K562 (cell line): ENCODE measurements at regions not wholly inside any gene's neighbourhood (a gene's known extent, or its start where the extent isn't known, plus 50 kb on each side); places are given as distances from the start of the nearest gene placed in this dataset.

Experiments
- ATAC-seq: fragments of 200-7000 bp; cut with Tn5 transposase; 3 replicates; pipeline ENCODE4 v1.9.1; 2020; ENCODE audit warnings: moderate library complexity
- BruUV-seq: library from RNA; stranded (reverse); fragments of 400-500 nt; replicated peaks from 2 replicates; lab custom pipeline; 2021; lab: Mats Ljungman, UMichigan
- CTCF ChIA-PET: fragments of 300-600 bp; formaldehyde crosslinking; extraction: SDS; loops from one replicate; lab custom pipeline; 2021; ENCODE audit warnings: low intra/inter-chr PET ratio; lab: Yijun Ruan, JAX
- POLR2A ChIA-PET: fragments of 300-600, 350-650 bp; sonication (Branson Sonifier 250); formaldehyde crosslinking; extraction: SDS; loops from one replicate; lab custom pipeline; 2021; ENCODE audit warnings: antibody characterized with exemption, inconsistent platforms; lab: Yijun Ruan, JAX
- DNase-seq, 4 experiments: peaks; one replicate each; pipeline versions ENCODE4 v3.0.0 to v3.0.0-alpha.2; 2011 to 2018; ENCODE audit warnings: low spot score in 3 of 4, mixed read lengths in 3 of 4; ENCODE audit errors: extremely low read depth in 1 of 4
- FAIRE-seq: peaks from 2 replicates; lab custom pipeline; 2011; peaks lifted over from hg19 to GRCh38; lab: Jason Lieb, UNC
- H2AFZ ChIP-seq: 2 replicates; pipeline ENCODE4 v1.6.0; 2011; ENCODE audit warnings: low read depth, low read length, control low read depth, inconsistent platforms
- H3K27ac ChIP-seq: fragments of 200-600 bp; 3 replicates; pipeline ENCODE4 v1.8.0; 2011; ENCODE audit warnings: low read depth, mild to moderate bottlenecking, control low read depth, inconsistent platforms, low read length, moderate library complexity, mixed read lengths; ENCODE audit errors: extremely low read depth
- H3K27me3 ChIP-seq, 2 experiments: fragments of 300-600 bp in 1 of 2; 2 replicates in 1 of 2; 3 replicates in 1 of 2; pipeline versions ENCODE4 v1.6.0 to v1.8.0; 2011; ENCODE audit warnings: inconsistent platforms in 2 of 2, low read length in 2 of 2, mild to moderate bottlenecking in 1 of 2, mixed read lengths in 1 of 2, moderate library complexity in 1 of 2; ENCODE audit not compliant: control insufficient read depth in 2 of 2, insufficient read depth in 2 of 2
- H3K36me3 ChIP-seq: fragments of 300-600 bp; 3 replicates; pipeline ENCODE4 v1.8.0; 2011; ENCODE audit warnings: mild to moderate bottlenecking, low read length, inconsistent platforms; ENCODE audit not compliant: control insufficient read depth, insufficient read depth
- H3K4me1 ChIP-seq, 2 experiments: fragments of 200-600 bp in 1 of 2; replicated peaks in 1 of 2; 2 replicates in 1 of 2; 3 replicates in 1 of 2; pipeline versions ENCODE4 v1.5.1 to v1.8.0; 2011; ENCODE audit warnings: inconsistent platforms in 2 of 2, low read length in 2 of 2, mild to moderate bottlenecking in 1 of 2, mixed read lengths in 1 of 2, moderate library complexity in 1 of 2; ENCODE audit not compliant: control insufficient read depth in 2 of 2, insufficient read depth in 2 of 2
- H3K4me2 ChIP-seq: 2 replicates; pipeline ENCODE4 v1.6.1; 2011; ENCODE audit warnings: low read length, control low read depth, inconsistent platforms, mixed read lengths; ENCODE audit not compliant: insufficient read depth
- H3K4me3 ChIP-seq: fragments of 200-600 bp; sonication (generic), shearing (Covaris generic); 2 replicates; pipeline ENCODE4 v1.5.1; 2016; ENCODE audit warnings: control low read depth, inconsistent platforms
- H3K79me2 ChIP-seq: fragments of 200-600 bp; 3 replicates; pipeline ENCODE4 v1.8.0; 2011; ENCODE audit warnings: low read length, inconsistent platforms; ENCODE audit not compliant: control insufficient read depth, insufficient read depth
- H3K9ac ChIP-seq, 2 experiments: 2 replicates each; pipeline versions ENCODE4 v1.6.0 to v1.6.1; 2011; ENCODE audit warnings: low read depth in 2 of 2, low read length in 2 of 2, control low read depth in 1 of 2, inconsistent platforms in 1 of 2, mild to moderate bottlenecking in 1 of 2, mixed read lengths in 1 of 2; ENCODE audit not compliant: insufficient read depth in 1 of 2
- H3K9me1 ChIP-seq: one replicate; pipeline ENCODE4 v1.6.0; 2011; ENCODE audit warnings: inconsistent platforms, mild to moderate bottlenecking, low read length, moderate library complexity; ENCODE audit not compliant: control insufficient read depth, insufficient read depth
- H3K9me3 ChIP-seq: replicated peaks from 2 replicates; pipeline ENCODE4 v1.5.1; 2011; ENCODE audit warnings: low read depth, low read length, inconsistent platforms; ENCODE audit not compliant: control insufficient read depth, insufficient read depth
- H4K20me1 ChIP-seq: replicated peaks from 2 replicates; pipeline ENCODE4 v1.6.1; 2011; ENCODE audit warnings: low read length, inconsistent platforms, mixed read lengths; ENCODE audit not compliant: control insufficient read depth, insufficient read depth
- DDX20 ChIP-seq: fragments of 450-650 bp; IDR thresholded peaks from 2 replicates; pipeline ENCODE4 v1.6.1; 2016; ENCODE audit warnings: missing genetic modification characterization, low read depth, mild to moderate bottlenecking, missing compliant biosample characterization, moderate library complexity
- HDAC1 ChIP-seq, 2 experiments: fragments of 450-650 bp; IDR thresholded peaks; 2 replicates each; pipeline ENCODE4 v1.6.1; 2016 to 2017; ENCODE audit warnings: inconsistent platforms in 1 of 2, mild to moderate bottlenecking in 1 of 2, moderate library complexity in 1 of 2
- RNF2 ChIP-seq: sonication (generic); IDR thresholded peaks from 2 replicates; pipeline ENCODE4 v1.6.1; 2016
- TSC22D4 ChIP-seq: fragments of 450-650 bp; IDR thresholded peaks from 2 replicates; pipeline ENCODE4 v1.6.1; 2016; ENCODE audit warnings: missing genetic modification characterization, missing biosample characterization, control low read depth
- ZNF3 ChIP-seq: fragments of 250-450 bp; sonication (Bioruptor Pico); IDR thresholded peaks from 2 replicates; pipeline ENCODE4 v1.5.0; 2021; ENCODE audit warnings: mild to moderate bottlenecking, moderate library complexity
- ZNF41 ChIP-seq: fragments of 250-450 bp; sonication (Bioruptor Pico); conservative IDR thresholded peaks from 2 replicates; pipeline ENCODE4 v1.4.0; 2020; ENCODE audit warnings: mild to moderate bottlenecking
- WGBS: fragments of 100-300 bp; shearing (Covaris generic); methylation state at CpG from one replicate; pipeline ENCODE4 v1.1.6; 2016; ENCODE audit warnings: low coverage, mixed read lengths; ENCODE audit not compliant: insufficient coverage; ENCODE audit errors: missing lambda C conversion rate; 5-methylcytosine and 5-hydroxymethylcytosine counted together
- in situ Hi-C: fragments of 300-500 bp; cut with MboI; formaldehyde crosslinking; loops from 4 replicates; pipeline ENCODE4 v1.15.0; 2018; ENCODE audit warnings: inconsistent platforms, mixed read lengths
- intact Hi-C: fragments of 100-400 bp; cut with micrococcal nuclease; formaldehyde crosslinking; loops from 2 replicates; pipeline ENCODE4 v1.14.2; 2022
- TF ChIP-seq, protein P1 (sequence below), 2 experiments: fragments of 450-650 bp in 1 of 2; sonication (generic) in 1 of 2; formaldehyde crosslinking in 1 of 2; IDR thresholded peaks in 1 of 2; conservative IDR thresholded peaks in 1 of 2; 2 replicates each; pipeline versions ENCODE4 v1.6.1 to v1.8.1; 2016 to 2023; ENCODE audit warnings: mild to moderate bottlenecking in 2 of 2, moderate library complexity in 2 of 2, inconsistent platforms in 1 of 2, missing genetic modification reagents in 1 of 2

DNA sequence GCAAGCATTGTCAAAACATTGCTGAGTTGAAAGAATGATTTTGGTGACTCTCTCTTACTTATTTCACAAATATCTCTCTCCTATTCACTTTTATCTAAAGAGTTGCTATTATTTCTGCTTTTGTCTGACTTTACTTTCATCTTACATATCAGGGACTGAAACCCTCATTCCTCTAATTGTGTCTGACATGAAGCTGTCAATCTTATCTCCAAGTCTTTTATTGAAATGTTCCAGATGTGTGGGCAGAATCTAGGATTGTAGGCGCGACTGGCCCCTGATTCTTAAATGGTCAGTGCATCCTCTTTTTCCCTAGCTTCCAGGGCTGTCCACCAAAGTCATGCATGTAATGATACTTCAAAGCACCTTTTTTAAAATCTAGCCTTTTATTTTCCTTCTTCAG, 174.6 kb downstream of the NDFIP2 start:
- Histone ChIP-seq H3K79me2 (no peaks in the 10 kb centered on the region), H2AFZ (no peak overlapping the region), H3K9me3 (no peaks in the 10 kb centered on the region), H3K4me2 (no peak overlapping the region), H3K36me3 (no peaks in the 10 kb centered on the region)
- ChIA-PET CTCF (no interaction called here), POLR2A (no interaction called here)
- intact Hi-C loops = no loop called here
- TF ChIP-seq DDX20 (tag) (no peak), ZNF41 (CRISPR knock-in tag) (no peak), RNF2 (no peak), ZNF3 (CRISPR knock-in tag) (no peak), HDAC1 (IDR thresholded peaks at IDR 0.05) (no peak), TSC22D4 (tag) (no peak)
- TF ChIP-seq, protein P1, sequence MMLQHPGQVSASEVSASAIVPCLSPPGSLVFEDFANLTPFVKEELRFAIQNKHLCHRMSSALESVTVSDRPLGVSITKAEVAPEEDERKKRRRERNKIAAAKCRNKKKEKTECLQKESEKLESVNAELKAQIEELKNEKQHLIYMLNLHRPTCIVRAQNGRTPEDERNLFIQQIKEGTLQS (IDR thresholded peaks at IDR 0.05) = no peak
- TF ChIP-seq, protein P1 (CRISPR knock-in tag; conservative IDR thresholded peaks at IDR 0.05) = no peak
- TF ChIP-seq, all 486 proteins: peak for 0
- FAIRE-seq (no peak), ATAC-seq (no peak), DNase-seq (no peak)
- Histone ChIP-seq H3K4me3 (no peak overlapping the region), H3K27me3 (no peaks in the 10 kb centered on the region), H4K20me1 (no peaks in the 10 kb centered on the region), H3K4me1 (no peaks in the 10 kb centered on the region), H3K9me1 (no peaks in the 10 kb centered on the region), H3K9ac (no peak overlapping the region), H3K27ac (no peak overlapping the region)
- in situ Hi-C loops = no loop called here
- BruUV-seq = no TSS peak
- WGBS = 0% methylated on average over 2 of the region's 2 CpGs
